Endothelial cell of umbilical vein (primary cell): ENCODE measurements at regions not wholly inside any gene's neighbourhood (a gene's known extent, or its start where the extent isn't known, plus 50 kb on each side); places are given as distances from the start of the nearest gene placed in this dataset.

ENCODE experiments used
- BruUV-seq: library from RNA; stranded (reverse); fragments of 400-500 nt; replicated peaks from 2 replicates; lab custom pipeline; 2021; lab: Mats Ljungman, UMichigan
- CTCF ChIA-PET: fragments of 300-600, 350-600 bp; sonication (Branson Sonifier 250); formaldehyde crosslinking; loops from one replicate; lab custom pipeline; 2021; ENCODE audit warnings: antibody characterized with exemption, inconsistent platforms; lab: Charles Lee
- POLR2A ChIA-PET: fragments of 300-600, 350-600 bp; sonication (Branson Sonifier 250); formaldehyde crosslinking; loops from one replicate; lab custom pipeline; 2021; ENCODE audit warnings: antibody characterized with exemption, inconsistent platforms; lab: Charles Lee
- DNase-seq: peaks from one replicate; pipeline ENCODE4 v3.0.0-alpha.2; 2011; ENCODE audit warnings: low read depth, low spot score
- FAIRE-seq: peaks from 2 replicates; lab custom pipeline; 2011; peaks lifted over from hg19 to GRCh38; lab: Jason Lieb, UNC
- H2AFZ ChIP-seq: 2 replicates; pipeline ENCODE4 v1.6.0; 2012; ENCODE audit warnings: low read depth, low read length, control low read depth, inconsistent platforms
- H3K27ac ChIP-seq: 2 replicates; pipeline ENCODE4 v1.5.1; 2011; ENCODE audit warnings: low read depth, mild to moderate bottlenecking, control low read depth, low read length, moderate library complexity; ENCODE audit not compliant: insufficient read depth
- H3K27me3 ChIP-seq, 2 experiments: 2 replicates each; pipeline versions ENCODE4 v1.6.0 to v1.6.1; 2011; ENCODE audit warnings: low read length in 2 of 2, mixed read lengths in 1 of 2; ENCODE audit not compliant: control insufficient read depth in 2 of 2, insufficient read depth in 2 of 2
- H3K36me3 ChIP-seq, 2 experiments: 2 replicates in 1 of 2; 3 replicates in 1 of 2; pipeline ENCODE4 v1.5.1; 2011; ENCODE audit warnings: low read length in 2 of 2, mild to moderate bottlenecking in 1 of 2, moderate library complexity in 1 of 2; ENCODE audit not compliant: control insufficient read depth in 2 of 2, insufficient read depth in 2 of 2; ENCODE audit errors: extremely low read depth in 1 of 2
- H3K4me1 ChIP-seq: 3 replicates; pipeline ENCODE4 v1.5.1; 2011; ENCODE audit warnings: mild to moderate bottlenecking, low read length; ENCODE audit not compliant: control insufficient read depth, insufficient read depth; ENCODE audit errors: extremely low read depth
- H3K4me2 ChIP-seq: 2 replicates; pipeline ENCODE4 v1.6.1; 2011; ENCODE audit warnings: low read length, control low read depth, mixed read lengths; ENCODE audit not compliant: insufficient read depth
- H3K4me3 ChIP-seq, 3 experiments: fragments of 200-600 bp in 1 of 3; sonication (generic), shearing (Covaris generic) in 1 of 3; replicated peaks in 1 of 3; 2 replicates each; pipeline ENCODE4 v1.5.1; 2011 to 2016; ENCODE audit warnings: control low read depth in 3 of 3, low read length in 3 of 3, mild to moderate bottlenecking in 2 of 3, inconsistent platforms in 1 of 3, low read depth in 1 of 3, moderate library complexity in 1 of 3; ENCODE audit not compliant: insufficient read depth in 1 of 3
- H3K79me2 ChIP-seq: 2 replicates; pipeline ENCODE4 v1.6.0; 2012; ENCODE audit warnings: low read length, inconsistent platforms; ENCODE audit not compliant: control insufficient read depth, insufficient read depth
- H3K9ac ChIP-seq: replicated peaks from 2 replicates; pipeline ENCODE3; 2011; ENCODE audit warnings: low read length, control low read depth; ENCODE audit not compliant: insufficient read depth; ENCODE audit errors: extremely low read depth
- H3K9me1 ChIP-seq: replicated peaks from 3 replicates; pipeline ENCODE4 v1.6.0; 2011; ENCODE audit warnings: mild to moderate bottlenecking, low read length; ENCODE audit not compliant: control insufficient read depth, insufficient read depth; ENCODE audit errors: extremely low read depth
- H3K9me3 ChIP-seq: replicated peaks from 2 replicates; pipeline ENCODE4 v1.5.1; 2012; ENCODE audit warnings: low read length, inconsistent platforms; ENCODE audit not compliant: control insufficient read depth, insufficient read depth
- H4K20me1 ChIP-seq: replicated peaks from 2 replicates; pipeline ENCODE3; 2011; ENCODE audit warnings: mild to moderate bottlenecking, low read length; ENCODE audit not compliant: control insufficient read depth, insufficient read depth; ENCODE audit errors: extremely low read depth
- CTCF ChIP-seq, 2 donors: IDR thresholded peaks; 1 replicate in 1 of 2; 2 replicates in 1 of 2; pipeline ENCODE4 v1.5.1; 2011; ENCODE audit warnings: low read length in 2 of 2, mild to moderate bottlenecking in 2 of 2, moderate library complexity in 2 of 2, control low read depth in 1 of 2, inconsistent platforms in 1 of 2, low read depth in 1 of 2; ENCODE audit not compliant: insufficient read depth in 1 of 2; ENCODE audit errors: extremely low read depth in 1 of 2
- EZH2 ChIP-seq: IDR thresholded peaks from 2 replicates; pipeline ENCODE4 v1.6.1; 2012; ENCODE audit warnings: borderline replicate concordance, low read depth, mild to moderate bottlenecking, moderate library complexity, low read length, inconsistent platforms; ENCODE audit not compliant: severe bottlenecking
- FOS ChIP-seq: IDR thresholded peaks from 2 replicates; pipeline ENCODE4 v1.6.1; 2011; ENCODE audit warnings: mild to moderate bottlenecking, low read length, moderate library complexity, borderline replicate concordance; ENCODE audit not compliant: insufficient read depth
- GATA2 ChIP-seq: IDR thresholded peaks from 2 replicates; pipeline ENCODE4 v1.7.0; 2011; ENCODE audit warnings: low read depth, mild to moderate bottlenecking, moderate library complexity, mixed read lengths, low read length; ENCODE audit not compliant: insufficient read length, insufficient read depth
- JUN ChIP-seq: IDR thresholded peaks from 2 replicates; pipeline ENCODE4 v1.6.1; 2011; ENCODE audit warnings: borderline replicate concordance, low read depth; ENCODE audit not compliant: insufficient read length, insufficient read depth
- MAX ChIP-seq: IDR thresholded peaks from 2 replicates; pipeline ENCODE4 v1.6.1; 2011; ENCODE audit not compliant: insufficient read depth, insufficient read length
- MYC ChIP-seq: IDR thresholded peaks from one replicate; pipeline ENCODE4 v1.6.1; 2011; ENCODE audit warnings: mild to moderate bottlenecking, low read depth, low read length
- POLR2A ChIP-seq: IDR thresholded peaks from 2 replicates; pipeline ENCODE4 v1.6.1; 2012; ENCODE audit warnings: low read depth, mild to moderate bottlenecking, control low read depth, low read length
- POLR2AphosphoS5 ChIP-seq: IDR thresholded peaks from 2 replicates; pipeline ENCODE4 v1.6.1; 2012; ENCODE audit warnings: low read depth, mild to moderate bottlenecking, control low read depth, low read length, moderate library complexity; ENCODE audit not compliant: insufficient read depth
- dilution Hi-C: fragments of 300-500 bp; cut with MboI; formaldehyde crosslinking; loops from one replicate; pipeline ENCODE4 v1.15.0; 2019; ENCODE audit warnings: low sequenced_read_pairs; ENCODE audit not compliant: extremely low pct_ligation_motif_present
- intact Hi-C: fragments of 100-400 bp; cut with micrococcal nuclease; formaldehyde crosslinking; loops from one replicate; pipeline ENCODE4 v1.10.0; 2022

DNA sequence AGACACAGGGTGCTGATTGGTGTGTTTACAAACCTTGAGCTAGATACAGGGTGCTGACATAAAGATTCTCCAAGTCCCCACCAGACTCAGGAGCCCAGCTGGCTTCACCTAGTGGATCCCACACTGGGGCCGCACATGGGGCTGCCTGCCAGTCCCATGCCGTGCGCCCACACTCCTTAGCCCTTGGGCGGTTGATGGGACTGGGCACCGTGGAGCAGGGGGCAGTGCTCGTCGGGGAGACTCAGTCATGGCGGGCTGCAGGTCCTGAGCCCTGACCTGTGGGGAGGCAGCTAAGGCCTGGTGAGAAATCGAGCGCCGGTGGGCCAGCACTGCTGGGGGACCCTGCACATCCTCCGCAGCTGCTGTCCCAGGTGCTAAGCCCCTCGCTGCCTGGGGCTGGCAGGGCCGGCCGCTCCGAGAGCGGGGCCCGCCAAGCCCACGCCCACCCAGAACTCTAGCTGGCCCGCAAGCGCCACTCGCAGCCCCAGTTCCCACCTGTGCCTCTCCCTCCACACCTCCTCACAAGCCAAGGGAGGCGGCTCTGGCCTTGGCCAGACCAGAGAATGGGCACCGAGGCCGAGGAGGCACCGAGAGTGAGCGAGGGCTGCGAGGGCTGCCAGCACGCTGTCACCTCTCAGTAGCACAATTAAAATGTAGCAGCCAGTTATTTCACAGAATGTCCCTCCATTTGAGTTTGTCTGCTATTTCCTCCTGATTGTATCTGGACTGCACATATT, 76.1 kb upstream of the PNPLA4 start:
- Histone ChIP-seq H3K4me3 (no peak overlapping the region), H3K27me3 (no peaks in the 10 kb centered on the region), H3K9me1 (no peaks in the 10 kb centered on the region), H4K20me1 (no peaks in the 10 kb centered on the region), H2AFZ (no peak overlapping the region), H3K4me1 (no peaks in the 10 kb centered on the region), H3K9me3 (no peaks in the 10 kb centered on the region), H3K36me3 (no peaks in the 10 kb centered on the region), H3K4me2 (no peak overlapping the region), H3K27ac (no peak overlapping the region), H3K79me2 (no peaks in the 10 kb centered on the region), H3K9ac (no peak overlapping the region)
- ChIA-PET POLR2A (no interaction called here), CTCF (no interaction called here)
- no peak for TF ChIP-seq CTCF (IDR thresholded peaks at IDR 0.05; ENCODE audit: extremely low read depth in 1 of 2, insufficient read depth in 1 of 2, low read depth in 1 of 2, low read length in 2 of 2)
- TF ChIP-seq FOS: no peak
- TF ChIP-seq POLR2A: no peak
- TF ChIP-seq POLR2AphosphoS5: no peak
- BruUV-seq: no TSS peak
- dilution Hi-C loops (no loop called here), intact Hi-C loops (no loop called here)
- FAIRE-seq (no peak), DNase-seq (no peak)

- CTCF ChIA-PET: interaction anchor here (2.2 kb wide), 1 partner anchor 742 kb away, joined by 10 read pairs; no protein-coding TSS in a partner anchor
- Histone ChIP-seq H2AFZ (no peak overlapping the region), H3K4me2 (no peak overlapping the region), H3K9me1 (no peaks in the 10 kb centered on the region), H3K27me3 (no peaks in the 10 kb centered on the region), H3K4me3 (no peak overlapping the region), H3K9me3 (no peaks in the 10 kb centered on the region), H4K20me1 (no peaks in the 10 kb centered on the region), H3K4me1 (no peaks in the 10 kb centered on the region), H3K79me2 (no peaks in the 10 kb centered on the region), H3K9ac (no peak overlapping the region), H3K27ac (no peak overlapping the region), H3K36me3 (no peaks in the 10 kb centered on the region)
- TF ChIP-seq JUN: no peak
- no peak for TF ChIP-seq EZH2
- TF ChIP-seq MAX: no peak
- TF ChIP-seq GATA2: no peak
- no peak for TF ChIP-seq MYC
- TF ChIP-seq POLR2AphosphoS5: no peak
- no peak for TF ChIP-seq CTCF (IDR thresholded peaks at IDR 0.05; ENCODE audit: extremely low read depth in 1 of 2, insufficient read depth in 1 of 2, low read depth in 1 of 2, low read length in 2 of 2)
- TF ChIP-seq POLR2A: no peak
- TF ChIP-seq FOS: no peak
- DNase-seq: no peak
- FAIRE-seq: no peak
- dilution Hi-C loops: no loop called here
- POLR2A ChIA-PET: no interaction called here
- no TSS peak for BruUV-seq
- intact Hi-C loops: loop anchor here (1.0 to 2.0 kb wide), 2 partner anchors 741 to 818 kb away; no protein-coding TSS in a partner anchor
Observed at GRCh38 chrX:7996851-7997250, 69.6 kb upstream of the PNPLA4 start.
